NCI-H226 (cell line): ENCODE measurements at regions not wholly inside any gene's neighbourhood (a gene's known extent, or its start where the extent isn't known, plus 50 kb on each side); places are given as distances from the start of the nearest gene placed in this dataset.

Source experiments
- DNase-seq: peaks from one replicate; pipeline ENCODE4 v3.0.0-alpha.2; 2015

DNA sequence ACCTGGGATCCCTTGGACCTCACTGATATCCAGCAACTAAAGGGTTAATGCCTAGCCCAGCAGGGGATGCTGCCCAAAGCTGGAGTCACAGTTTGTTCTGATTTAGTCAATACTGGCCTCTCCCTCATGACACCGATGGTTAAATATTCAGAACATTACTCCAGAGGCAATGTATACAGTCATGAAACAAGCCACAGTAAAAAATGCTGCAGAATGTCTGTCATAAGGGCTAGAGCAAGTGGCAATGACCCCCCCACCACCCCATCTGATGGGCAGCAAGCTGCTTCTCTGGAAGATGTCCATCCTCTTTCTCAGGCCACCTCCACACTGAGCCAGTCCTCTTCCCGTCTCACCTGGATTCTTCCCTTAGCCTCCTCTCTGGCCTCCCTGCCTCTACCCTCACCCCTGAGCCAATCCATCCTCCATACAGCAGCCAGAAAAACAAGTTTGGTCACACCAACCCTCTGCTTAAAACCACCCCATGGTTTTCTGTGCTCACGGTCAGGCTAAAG is 99.0 kb upstream of the KCNG1 start:
- DNase-seq, result no peak

DNA sequence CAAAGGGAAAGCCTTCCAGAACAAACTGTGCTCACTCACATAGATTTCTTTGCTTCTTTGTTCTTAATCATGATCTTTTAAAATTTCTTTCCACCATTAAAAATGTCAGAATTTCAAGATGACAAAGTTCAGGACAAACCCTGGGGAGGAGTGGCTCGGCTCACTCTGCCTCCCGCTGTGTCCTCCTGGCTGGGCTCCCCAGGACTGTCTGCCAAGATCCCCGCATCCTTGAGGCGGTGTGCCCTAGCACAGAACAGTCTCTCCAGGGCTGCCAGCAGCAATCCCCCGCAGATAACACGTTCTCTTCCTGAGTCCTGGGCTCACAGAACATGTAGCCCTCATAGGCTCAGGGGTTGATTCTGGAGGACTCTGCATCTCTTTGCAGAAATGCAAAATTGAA is 98.4 kb upstream of the KCNG1 start:
- no peak for DNase-seq

DNA sequence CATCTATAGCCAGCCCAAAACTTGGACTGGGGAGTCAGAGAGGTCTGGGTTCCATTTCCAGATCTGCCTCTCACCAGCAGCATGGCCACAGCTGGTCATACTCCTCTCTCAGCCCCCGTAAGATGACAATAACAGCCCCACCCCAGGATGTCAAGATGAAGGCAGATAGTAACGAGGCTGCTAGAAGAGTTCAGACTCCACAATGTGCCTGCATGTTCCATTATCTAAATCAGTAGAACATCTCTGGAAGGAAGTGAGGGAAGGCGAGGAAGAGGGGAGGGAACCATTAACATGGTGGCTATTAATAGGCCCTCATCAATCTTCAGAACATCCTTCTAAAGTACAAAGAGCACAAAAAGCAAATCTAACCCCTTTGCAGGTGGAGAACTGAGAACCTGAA is 98.0 kb upstream of the KCNG1 start:
- DNase-seq, result no peak

DNA sequence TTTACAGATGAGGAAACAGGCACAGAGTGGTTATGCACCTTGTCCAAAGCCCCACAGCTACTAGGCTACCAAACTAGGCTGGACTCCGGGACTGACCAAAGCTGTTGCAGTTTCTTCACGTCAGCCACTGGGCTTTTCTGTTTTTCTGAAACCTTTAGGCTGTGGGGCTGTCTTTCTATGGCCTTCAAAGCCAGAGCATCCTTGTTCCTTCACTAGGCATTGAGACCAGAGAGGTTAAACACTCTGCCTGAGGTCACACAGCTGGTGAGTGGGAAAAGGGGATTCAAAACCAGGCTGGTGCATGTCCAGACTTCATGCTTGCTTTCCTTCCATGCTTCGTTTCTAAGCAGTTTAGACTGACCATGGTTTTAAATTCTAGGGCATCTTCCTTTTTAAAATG is 97.5 kb upstream of the KCNG1 start:
- no peak for DNase-seq

DNA sequence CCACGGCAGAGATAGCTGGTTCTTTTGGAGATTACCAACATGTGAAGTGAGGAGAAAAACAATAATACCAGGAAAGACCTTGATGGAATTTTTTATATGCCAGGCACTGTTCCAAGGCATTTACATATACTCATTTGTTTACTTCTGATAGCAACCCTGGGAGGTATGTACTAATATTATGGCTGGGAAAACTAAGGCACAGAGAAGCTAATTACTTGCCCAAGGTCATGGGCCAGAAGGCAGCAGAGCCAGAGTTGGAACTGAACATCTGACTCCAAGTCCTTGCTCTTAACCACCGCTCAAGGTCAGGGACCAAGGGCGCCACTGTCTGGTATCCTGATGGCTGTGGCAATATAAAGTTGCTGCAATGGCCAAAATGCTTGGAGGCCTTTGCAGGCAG is 97.0 kb upstream of the KCNG1 start:
- DNase-seq, result no peak

DNA sequence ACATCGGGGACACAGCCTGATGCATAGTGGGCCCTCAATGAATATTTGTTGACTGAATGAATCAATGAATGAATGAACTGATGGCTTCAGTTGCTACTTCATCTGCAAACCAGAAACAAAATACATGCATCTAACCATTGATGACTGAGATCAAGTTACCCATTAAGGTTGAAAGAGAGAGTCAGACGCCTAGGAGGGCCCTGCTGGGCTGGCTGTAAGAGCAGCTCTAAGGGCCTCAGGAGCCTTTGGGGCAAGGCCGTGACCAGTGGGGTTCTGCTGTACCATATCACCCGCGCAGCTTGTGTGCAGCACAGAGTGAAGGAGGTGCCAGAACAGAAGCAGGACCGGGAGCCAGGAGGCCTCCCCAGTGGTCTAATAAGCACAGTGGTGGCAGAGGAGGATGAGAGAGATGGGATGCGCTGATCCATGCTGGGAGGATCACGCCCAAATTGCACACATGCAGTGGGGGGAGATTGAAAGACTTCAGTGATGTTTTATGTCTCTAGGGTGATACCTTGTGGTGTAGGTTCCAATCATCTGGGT is 96.1 kb upstream of the KCNG1 start:
- DNase-seq, result no peak

DNA sequence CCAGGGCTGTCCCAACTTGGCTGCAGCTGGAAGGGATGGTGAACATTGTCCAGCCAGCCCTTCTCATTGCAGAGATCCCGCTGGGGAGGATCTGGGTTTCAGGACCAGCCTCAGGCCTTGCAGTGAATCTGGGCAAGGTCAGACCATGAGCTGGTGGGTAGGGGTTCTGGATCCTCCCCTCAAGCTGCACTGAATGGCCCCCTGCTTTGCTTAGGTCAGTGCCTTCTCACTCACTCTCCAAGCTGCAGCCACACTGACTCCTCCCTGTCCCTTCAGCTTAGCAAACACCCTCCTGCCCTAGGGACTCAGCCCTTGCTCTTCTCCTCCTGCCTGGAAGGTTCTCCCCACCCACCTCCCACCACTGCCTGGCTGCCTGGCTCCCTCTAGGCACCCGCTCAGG is 95.3 kb upstream of the KCNG1 start:
- no peak for DNase-seq

DNA sequence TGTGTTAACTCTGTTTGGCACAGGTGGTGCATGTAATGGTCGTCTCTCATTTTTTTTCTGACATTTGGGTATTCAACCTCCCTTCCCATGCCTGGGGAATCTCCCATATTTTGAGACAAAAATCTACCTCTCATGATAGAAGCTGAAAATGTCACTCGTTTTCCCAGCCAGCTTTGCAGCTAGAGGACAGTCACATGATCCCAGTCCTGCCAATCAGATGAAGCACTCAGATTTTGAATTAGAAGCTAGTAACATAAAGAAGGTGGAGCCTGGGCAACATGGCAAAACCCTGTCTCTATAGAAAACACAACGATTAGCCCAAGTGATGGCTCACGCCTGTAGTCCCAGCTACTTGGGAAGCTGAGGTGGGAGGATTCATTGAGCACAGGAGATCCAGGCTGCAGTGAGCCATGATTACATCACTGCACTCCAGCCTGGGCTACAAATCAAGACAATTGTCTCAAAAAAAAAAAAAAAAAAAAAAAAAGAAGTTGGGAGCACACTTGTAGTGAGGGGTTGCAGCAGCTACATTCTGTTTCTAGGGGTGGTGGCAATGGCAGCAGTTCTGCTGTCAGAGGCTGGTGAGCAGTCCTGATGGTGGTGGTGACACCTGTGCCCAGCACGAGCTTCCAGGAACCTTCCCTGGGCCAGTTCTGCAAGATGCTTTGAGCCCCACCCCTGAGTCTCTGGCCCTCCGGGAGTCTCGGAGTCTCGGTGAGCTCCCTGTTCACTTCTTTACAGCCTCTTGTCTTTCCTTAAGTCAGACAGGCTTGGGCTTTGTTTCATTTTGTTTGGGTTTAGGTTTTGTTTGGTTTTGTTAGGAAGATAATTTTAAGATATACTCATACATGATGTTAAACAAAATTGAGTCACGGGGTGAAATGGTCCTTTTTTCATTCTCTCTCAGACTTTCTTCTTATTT is 94.1 kb upstream of the KCNG1 start:
- no peak for DNase-seq

DNA sequence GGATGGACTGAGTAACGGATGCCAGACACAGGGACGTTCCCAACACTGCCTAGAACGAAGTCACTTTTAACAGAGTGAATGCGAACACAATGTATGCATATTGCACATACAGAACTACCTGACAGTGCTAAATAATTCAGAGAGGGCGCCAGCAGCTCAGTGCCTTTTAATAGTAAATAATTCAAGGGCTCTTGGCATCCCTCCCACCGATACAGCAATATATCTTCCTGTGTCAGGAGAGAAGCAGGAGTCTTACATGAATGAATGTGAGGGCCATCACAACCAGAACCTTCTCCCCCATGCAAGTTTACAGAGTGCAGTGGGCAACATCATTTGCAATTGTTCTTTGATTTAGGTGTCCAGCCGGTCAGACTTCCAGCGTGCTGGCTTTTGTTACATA is 88.4 kb upstream of the KCNG1 start:
- no peak for DNase-seq

DNA sequence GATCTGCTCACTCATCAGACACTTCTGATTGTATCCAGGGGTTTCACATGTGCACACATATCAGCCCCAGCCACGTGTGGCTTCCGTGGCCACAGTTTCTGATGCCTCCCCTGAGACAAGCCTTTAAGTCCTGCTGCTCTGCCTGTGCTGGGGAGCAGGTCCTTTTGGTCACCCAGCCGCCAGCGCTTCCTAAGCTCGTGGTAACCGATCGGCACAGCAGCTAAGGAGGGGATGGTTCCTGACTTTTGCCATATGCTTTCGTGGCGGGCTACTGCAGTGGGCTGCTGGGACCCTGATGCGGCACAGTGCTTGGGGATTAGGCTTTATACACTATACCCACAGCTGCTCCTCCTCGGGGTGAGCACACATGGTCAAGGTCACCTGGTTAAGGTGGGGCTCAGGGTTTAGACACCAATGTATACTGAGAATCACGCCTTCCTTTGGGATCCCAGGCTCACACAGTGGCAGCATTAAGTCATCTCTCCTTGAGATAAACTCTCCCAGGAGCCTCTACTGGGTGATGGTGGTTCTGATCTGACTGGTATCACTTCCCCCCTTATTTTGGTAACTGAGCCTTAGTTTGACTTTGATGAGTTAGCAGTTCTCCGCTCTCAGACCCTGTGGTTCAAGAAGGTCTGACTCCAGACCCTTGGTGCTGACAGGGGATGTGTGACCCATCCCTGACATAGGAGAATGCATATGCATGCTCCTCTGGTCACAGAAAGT is 85.9 kb upstream of the KCNG1 start:
- no peak for DNase-seq

DNA sequence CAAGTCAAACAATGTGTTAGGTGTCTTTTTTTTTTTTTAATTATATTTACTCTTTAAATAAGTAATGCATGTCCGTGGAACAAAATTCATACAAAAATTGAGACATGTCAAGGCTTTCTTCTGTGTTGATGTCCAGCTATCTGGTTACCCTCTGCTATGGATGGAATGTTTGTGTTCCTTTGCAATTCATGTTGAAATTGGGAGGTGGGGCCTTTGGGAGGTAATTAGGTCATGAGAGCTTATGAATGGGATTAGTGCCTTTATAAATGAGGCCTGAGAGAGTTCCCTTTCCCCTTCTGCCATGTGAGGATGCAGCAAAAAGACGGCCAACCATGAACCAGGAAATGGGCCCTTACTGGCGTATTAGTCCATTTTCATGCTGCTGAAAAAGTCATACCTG is 83.1 kb upstream of the KCNG1 start:
- DNase-seq, result no peak

DNA sequence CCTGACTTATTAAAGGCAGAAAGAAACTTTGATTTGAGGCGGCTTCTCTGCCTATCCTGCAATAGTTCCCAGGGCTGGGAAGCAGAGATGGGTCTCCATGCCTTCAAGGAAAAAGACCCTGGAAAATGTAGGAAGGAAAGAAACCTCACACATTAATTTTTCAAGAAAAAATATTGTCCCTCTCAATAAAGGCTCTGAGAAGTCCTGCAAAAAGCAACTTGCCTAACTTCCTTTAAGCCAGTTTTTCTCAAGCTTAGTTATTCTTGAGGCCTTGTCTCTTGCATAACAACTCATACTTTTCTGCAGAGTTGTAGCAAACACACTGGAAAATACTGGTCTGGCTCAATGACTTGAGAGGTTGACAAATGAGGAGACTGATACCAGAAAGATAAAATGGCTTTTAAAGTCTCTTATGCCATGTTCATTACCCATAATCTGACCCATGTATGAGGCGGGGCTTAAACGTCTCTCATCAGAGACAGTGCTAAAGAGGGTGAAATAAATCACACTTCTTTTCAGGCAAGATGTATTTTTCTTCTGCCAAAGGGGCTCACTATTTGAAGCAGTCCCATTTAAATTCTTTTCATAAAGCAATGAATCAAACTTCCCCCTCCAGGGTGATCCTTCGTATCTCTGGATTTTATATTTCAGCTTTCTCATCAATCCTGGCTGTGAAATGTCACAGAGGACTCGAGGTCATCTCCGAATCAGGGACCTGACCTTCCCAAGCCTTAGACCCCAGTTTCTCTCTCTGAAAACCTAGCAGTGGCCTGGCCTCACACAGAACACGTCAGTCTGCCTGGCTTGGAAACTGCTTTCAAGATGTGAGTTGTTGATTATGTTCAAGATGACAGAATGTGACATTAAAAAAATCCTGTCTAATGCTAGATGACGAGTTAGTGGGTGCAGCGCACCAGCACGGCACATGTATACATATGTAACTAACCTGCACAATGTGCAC is 82.3 kb upstream of the KCNG1 start:
- no peak for DNase-seq

DNA sequence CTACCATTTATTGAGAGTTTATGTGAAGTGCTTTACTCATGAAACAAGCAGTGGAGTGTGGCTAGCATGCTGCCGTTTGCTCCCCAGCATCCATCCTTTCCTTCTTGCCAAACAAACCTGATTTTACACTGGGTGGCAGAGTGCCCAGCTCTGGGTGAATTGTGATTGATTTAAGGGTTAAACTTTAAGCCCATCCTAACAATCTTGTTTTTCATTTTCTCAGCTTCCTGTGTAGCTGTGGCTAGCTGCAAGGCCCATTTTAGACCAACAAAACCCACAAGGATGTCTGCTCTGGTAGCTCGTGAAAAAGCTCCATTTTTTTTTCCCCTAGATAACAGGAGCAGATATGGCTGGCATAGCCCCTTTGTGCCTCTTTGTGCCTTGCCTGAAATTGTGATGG is 77.7 kb upstream of the KCNG1 start:
- no peak for DNase-seq

DNA sequence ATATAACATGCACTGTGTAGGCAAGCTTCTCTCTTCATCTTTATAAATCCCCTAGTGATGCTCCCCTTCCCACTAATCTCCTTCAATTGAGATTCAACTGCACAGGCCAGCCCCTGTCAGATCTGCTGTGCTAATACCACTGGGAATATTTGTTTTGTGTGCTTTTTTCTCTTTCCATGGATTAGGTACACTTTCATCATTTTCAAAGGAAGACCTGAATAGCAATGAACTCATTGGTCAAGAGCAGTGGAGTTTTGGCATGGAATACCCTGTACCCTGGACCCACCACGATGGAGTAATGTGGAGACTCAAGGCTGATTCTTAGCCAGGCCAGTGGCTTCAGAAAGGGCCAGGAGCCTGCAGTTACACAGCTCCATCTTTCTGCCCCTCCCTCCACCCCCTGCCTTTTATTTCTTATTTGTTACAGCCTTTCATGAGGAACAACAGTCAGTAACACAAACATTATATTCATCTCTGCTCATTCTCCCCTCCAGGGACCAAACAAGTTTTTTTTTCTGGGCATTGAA is 75.4 kb upstream of the KCNG1 start:
- no peak for DNase-seq

DNA sequence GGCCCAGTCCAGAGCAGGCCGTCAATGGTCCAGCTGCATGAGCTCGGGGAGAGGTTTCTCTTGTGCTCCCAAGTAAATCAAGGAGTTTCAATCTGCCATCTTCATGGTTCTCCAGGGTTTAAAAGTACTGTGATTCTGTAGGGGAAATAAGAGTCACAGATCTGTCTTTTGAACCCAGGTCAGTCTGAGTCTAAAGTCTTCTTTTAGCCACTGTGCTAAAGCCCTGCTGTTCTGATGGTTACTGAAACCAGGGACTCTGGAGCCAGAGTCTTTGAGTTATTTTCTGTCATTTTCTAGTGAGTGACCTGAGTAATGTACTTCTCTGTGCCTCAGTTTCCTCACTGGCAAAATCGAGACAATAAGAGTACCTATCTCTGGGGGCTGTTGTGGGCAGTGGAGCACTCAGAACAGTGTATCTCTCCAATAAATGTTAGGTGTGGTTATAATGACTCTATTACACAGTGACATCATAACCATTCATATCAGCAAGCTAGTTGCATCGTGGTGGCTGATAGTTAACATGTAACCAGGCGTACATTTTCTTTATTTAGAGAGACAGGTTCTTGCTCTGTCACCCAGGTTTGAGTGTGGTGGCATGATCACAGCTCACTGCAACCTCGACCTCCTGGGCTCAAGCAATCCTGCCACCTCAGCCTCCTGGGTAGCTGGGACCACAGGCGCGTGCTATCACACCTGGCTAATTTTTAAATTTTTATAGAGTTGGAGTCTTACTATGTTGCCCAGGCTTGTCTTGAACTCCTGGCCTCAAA is 74.6 kb upstream of the KCNG1 start:
- no peak for DNase-seq

DNA sequence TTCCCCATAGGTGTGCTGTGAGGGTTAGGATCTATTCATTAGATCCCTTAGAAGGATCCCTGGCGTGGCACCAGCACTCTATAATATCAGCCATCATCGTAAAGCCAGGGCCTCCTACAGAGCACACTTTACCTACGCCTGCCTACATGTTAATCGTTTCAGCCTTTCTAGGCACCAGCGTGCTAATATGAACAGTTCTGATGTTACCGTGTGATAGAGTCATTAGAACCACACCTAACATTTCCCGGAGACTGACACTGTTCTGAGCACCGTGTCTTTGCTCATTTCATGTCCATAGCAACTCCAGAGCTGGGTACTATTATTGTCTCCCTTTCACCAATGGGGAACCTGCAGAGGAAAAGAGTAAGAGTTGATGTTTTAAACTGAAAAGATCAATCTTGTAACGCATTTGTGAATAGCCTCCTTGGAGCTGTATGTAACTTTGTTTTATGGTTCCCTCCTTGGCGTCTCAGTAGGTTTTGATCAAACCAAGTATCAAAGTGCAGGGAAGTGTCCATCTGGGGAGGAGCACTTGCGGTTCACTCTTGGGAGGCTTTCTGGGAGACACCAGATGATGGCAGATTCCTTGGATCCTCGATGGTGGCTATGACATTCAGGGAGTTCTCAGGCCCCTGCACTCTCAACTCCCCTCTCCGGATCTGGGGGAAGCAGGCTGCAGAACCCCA is 73.8 kb upstream of the KCNG1 start:
- DNase-seq, result no peak

DNA sequence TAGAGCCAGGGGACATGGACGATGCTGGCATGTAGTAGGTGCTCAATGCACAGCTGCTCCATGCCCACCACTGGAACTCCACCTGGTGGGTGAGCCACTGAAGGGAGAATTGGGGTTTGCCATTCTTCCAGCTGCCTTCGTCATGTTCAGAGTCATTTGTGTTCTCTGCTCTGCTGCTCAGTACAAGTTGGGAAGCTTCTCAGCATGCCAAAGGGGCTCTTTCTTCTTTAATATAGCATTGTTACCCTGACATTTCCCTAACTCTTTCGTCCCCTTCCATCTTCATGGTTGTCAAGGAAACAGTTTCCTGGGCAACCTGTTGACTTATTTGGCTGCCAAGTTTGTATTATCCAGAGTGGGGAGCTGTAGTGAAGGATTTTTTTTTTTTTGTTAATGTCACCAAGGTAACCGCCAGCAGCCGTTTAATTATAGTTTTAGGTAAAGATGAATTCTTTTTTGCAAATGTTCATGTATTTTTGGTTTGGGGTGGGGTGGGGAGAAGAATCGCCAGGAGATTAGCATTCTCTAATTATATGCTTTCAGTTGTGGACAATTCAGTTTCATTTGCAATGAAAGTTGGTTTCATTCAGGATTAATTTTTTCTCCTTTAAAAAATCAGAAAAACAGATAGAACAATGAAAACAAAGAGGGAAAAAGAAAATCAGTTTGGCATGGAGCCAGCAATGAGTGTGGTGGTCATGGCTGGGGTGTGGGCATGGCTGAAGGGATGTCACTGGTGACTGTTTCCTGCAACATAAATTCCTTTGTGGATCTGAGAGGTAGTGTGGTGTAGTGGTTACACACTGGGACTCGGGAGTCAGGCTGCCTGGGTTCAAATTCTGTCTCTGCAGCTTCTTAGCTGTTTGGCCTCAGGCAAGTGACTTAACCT is 73.0 kb upstream of the KCNG1 start:
- no peak for DNase-seq

DNA sequence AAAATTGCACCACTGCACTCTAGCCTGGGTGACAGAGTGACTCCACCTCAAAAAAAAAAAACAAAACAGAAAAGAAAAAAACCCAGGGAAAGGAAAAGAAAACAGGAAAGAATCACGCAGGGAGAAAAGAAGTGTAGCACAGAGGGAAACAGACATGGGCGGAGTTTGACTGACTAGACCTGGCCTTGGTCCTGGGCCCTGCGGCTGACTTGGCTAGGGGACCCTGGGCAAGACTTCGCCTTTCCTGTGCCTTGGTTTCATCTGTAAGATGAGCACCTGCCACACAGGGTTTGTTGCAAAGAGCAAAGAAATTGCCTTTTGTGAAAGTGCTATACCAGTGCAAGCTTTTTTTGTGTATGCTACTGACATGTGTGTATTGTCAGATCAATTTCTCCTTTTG is 71.3 kb upstream of the KCNG1 start:
- no peak for DNase-seq

DNA sequence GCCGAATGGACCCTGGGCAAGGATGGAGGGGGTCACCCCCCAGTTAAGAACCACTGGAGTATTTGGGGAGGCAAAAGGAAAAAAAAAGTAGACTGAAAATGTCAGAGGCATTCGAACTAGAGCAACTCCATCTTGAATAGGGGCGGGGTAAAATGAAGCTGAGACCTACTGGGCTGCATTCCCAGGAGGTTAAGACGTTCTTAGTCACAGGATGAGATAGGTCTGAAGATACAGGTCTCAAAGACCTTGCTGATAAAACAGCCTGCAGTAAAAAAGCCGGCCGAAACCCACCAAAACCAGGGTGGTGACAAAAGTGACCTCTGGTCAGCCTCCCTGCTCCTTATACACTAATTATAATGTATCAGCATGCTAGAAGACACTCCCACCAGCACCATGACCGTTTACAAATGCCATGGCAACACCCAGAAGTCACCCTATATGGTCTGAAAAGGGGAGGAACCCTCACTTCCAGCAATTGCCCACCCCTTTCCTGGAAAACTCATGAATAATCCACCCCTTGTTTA is 70.4 kb upstream of the KCNG1 start:
- no peak for DNase-seq

DNA sequence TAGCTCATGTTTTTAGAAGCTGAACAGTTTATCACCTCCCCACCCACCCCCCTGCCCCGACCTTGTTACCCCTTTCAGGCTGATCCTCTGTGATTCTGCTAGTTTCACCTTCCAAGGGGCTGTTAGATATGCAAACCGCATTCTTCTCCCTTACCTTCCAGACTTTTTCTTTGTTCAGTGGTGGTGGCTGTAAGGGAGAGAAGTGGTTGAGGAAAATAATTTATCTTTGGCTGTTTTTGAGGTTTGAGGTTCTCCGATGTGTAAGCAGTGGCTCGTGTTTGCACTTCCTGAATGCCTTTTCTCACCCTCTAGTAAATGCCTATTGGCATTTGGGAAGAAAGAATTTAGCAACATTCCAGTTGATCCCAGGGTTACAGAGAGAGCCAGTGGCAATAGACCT is 69.4 kb upstream of the KCNG1 start:
- no peak for DNase-seq
